ENCODE measurements at regions not wholly inside any gene's neighbourhood (a gene's known extent, or its start where the extent isn't known, plus 50 kb on each side); places are given as distances from the start of the nearest gene placed in this dataset.

DNA sequence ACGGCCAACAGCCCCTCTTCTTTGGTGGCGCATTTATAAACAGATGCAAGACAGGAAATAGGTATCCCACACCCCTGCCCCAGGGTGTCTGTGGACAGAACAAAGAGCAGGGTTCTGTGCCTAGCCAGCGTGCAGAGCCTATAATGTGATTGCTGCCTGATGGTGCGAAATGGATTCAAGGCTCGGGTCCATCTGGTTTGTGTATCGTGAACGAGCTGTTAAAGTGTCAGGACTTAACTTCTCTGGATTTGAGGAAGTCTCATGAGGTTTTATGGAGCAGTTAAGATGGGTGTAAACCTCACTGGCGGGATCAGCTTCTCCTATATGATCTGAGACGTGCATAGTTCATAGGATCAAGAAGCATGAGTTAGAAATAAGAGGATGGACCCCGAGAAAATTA is 388.7 kb upstream of the TBX3 start:
- no peaks in the 10 kb centered on the region for H3K9me3 ChIP-seq
- ATAC-seq (ENCODE audit: insufficient number of reproducible peaks, low FRiP score, low read depth) (no peak), DNase-seq (ENCODE audit: low spot score) (no peak)
- H3K4me1 ChIP-seq (ENCODE audit: control insufficient read depth in 1 of 2, low read depth in 2 of 2): no peaks in the 10 kb centered on the region
- no peak overlapping the region for H3K4me3 ChIP-seq
- H3K27ac ChIP-seq: no peak overlapping the region
- TF ChIP-seq, protein P1, sequence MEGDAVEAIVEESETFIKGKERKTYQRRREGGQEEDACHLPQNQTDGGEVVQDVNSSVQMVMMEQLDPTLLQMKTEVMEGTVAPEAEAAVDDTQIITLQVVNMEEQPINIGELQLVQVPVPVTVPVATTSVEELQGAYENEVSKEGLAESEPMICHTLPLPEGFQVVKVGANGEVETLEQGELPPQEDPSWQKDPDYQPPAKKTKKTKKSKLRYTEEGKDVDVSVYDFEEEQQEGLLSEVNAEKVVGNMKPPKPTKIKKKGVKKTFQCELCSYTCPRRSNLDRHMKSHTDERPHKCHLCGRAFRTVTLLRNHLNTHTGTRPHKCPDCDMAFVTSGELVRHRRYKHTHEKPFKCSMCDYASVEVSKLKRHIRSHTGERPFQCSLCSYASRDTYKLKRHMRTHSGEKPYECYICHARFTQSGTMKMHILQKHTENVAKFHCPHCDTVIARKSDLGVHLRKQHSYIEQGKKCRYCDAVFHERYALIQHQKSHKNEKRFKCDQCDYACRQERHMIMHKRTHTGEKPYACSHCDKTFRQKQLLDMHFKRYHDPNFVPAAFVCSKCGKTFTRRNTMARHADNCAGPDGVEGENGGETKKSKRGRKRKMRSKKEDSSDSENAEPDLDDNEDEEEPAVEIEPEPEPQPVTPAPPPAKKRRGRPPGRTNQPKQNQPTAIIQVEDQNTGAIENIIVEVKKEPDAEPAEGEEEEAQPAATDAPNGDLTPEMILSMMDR (IDR thresholded peaks at IDR 0.05): no peak
- no peaks in the 10 kb centered on the region for H3K27me3 ChIP-seq (replicated peaks; ENCODE audit: insufficient read depth)
- H3K36me3 ChIP-seq: no peaks in the 10 kb centered on the region

DNA sequence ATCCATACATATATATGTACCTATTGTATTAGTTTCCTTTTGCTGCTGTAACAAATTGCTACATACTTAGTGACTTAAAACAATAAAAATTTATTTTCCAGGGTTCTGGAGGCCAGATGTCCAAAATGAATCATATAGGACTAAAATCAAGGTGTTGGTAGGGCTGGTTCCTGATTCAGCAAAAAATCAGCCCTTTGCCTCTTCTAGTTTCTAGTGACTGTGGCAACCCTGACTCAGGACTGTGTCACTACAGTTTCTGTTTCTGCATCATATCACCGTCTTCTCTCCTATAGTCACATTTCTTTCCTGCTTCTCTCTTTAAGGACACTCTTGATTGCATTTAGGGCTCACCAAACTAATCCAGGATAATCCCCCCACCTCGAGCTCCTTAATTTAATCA is 386.3 kb upstream of the TBX3 start:
- TF ChIP-seq, protein P1 (IDR thresholded peaks at IDR 0.05): no peak

DNA sequence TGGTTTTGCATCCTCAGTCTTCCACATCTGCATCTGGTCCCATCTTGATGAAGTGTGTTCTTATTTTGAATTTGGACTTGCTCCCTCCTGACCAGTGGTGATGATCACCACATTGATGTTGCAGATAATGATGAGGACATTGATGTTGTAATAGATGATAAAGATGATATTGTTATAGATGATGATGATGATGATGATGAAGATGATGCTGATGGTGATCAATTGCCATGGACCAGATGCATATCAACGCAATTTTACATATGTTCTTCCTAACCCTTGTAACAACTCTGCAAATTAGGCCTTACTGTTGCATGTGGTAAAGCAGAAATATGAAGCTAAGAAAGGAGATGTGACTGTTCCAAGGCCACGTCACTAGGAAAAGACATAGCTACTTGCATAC is 380.3 kb upstream of the TBX3 start:
- Histone ChIP-seq H3K27me3 (replicated peaks; ENCODE audit: insufficient read depth) (no peaks in the 10 kb centered on the region), H3K4me1 (ENCODE audit: control insufficient read depth in 1 of 2, low read depth in 2 of 2) (no peaks in the 10 kb centered on the region), H3K4me3 (no peak overlapping the region), H3K36me3 (no peaks in the 10 kb centered on the region), H3K27ac (no peak overlapping the region), H3K9me3 (no peaks in the 10 kb centered on the region)
- ATAC-seq (ENCODE audit: insufficient number of reproducible peaks, low FRiP score, low read depth) (no peak), DNase-seq (ENCODE audit: low spot score) (no peak)
- TF ChIP-seq, protein P1 (IDR thresholded peaks at IDR 0.05): no peak

More for the DNA sequence above, 386.3 kb upstream of the TBX3 start:
- Histone ChIP-seq H3K9me3 (no peaks in the 10 kb centered on the region), H3K27ac (no peak overlapping the region), H3K4me3 (no peak overlapping the region), H3K4me1 (ENCODE audit: control insufficient read depth in 1 of 2, low read depth in 2 of 2) (no peaks in the 10 kb centered on the region), H3K27me3 (replicated peaks; ENCODE audit: insufficient read depth) (no peaks in the 10 kb centered on the region), H3K36me3 (no peaks in the 10 kb centered on the region)
- ATAC-seq (ENCODE audit: insufficient number of reproducible peaks, low FRiP score, low read depth): no peak
- no peak for DNase-seq (ENCODE audit: low spot score)

DNA sequence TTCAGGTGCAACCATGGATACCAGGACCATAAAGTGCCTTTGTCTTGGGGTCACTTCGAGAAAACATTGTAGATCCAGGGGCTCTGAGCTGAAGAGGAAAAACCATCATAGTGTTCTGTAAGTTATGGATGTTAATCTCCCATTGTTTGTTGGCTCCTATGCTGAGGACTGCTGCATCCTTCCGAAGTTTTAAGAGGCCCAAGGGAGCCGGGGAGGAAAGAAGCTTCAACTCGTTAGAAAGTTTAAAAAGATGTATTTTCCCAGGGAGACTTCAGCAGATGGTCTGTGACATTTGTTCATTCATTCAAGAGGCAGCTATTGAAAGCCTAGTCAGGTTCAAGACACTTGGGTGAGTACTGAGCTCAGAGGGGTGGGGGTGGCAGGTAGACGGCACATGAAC is 378.8 kb upstream of the TBX3 start:
- DNase-seq (ENCODE audit: low spot score) (no peak), ATAC-seq (ENCODE audit: insufficient number of reproducible peaks, low FRiP score, low read depth) (no peak)
- no peak overlapping the region for H3K27ac ChIP-seq
- no peaks in the 10 kb centered on the region for H3K9me3 ChIP-seq
- no peak overlapping the region for H3K4me3 ChIP-seq
- H3K27me3 ChIP-seq (replicated peaks; ENCODE audit: insufficient read depth): no peaks in the 10 kb centered on the region
- TF ChIP-seq, protein P1 (IDR thresholded peaks at IDR 0.05): no peak
- H3K4me1 ChIP-seq (ENCODE audit: control insufficient read depth in 1 of 2, low read depth in 2 of 2): no peaks in the 10 kb centered on the region
- no peaks in the 10 kb centered on the region for H3K36me3 ChIP-seq

DNA sequence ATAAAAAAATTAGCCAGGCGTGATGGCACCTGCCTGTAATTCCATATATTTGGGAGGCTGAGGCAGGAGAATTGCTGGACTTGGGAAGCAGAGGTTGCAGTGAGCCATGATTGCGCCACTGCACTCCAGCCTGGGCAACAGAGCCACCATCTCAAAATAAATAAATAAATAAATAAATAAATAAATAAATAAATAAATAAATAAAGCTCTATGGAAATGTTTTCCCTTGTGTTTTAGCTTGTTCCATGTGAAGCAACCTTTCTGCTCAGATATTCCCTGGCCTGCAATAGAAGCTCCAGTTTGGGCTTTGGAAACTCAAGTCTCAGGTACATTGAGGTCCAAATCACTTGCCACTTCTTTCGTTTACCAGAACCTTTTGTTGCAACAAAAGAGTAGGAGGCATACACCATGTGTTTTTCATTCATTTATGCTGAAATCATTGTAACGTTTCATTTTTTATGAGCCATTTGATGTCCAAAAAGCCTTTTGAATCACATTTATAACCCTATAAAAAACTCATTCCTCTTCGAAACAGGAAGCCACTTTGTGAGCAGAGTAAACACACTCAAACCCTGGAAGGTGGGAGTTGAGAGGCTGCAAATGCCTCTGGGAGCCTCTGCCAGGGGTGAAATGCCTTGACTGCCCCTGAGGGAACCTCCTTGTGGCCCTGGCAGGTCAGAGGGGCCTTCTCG is 376.6 kb upstream of the TBX3 start:
- H3K27me3 ChIP-seq (replicated peaks; ENCODE audit: insufficient read depth): no peaks in the 10 kb centered on the region
- DNase-seq (ENCODE audit: low spot score): no peak
- H3K4me1 ChIP-seq (ENCODE audit: control insufficient read depth in 1 of 2, low read depth in 2 of 2): no peaks in the 10 kb centered on the region
- H3K4me3 ChIP-seq: no peak overlapping the region
- H3K36me3 ChIP-seq: no peaks in the 10 kb centered on the region
- no peaks in the 10 kb centered on the region for H3K9me3 ChIP-seq
- TF ChIP-seq, protein P1 (IDR thresholded peaks at IDR 0.05): no peak
- H3K27ac ChIP-seq: no peak overlapping the region
- ATAC-seq (ENCODE audit: insufficient number of reproducible peaks, low FRiP score, low read depth): no peak

Measured in thoracic aorta (tissue), 2 donors.